GM21737 (cell line): ENCODE measurements at regions not wholly inside any gene's neighbourhood (a gene's known extent, or its start where the extent isn't known, plus 50 kb on each side); places are given as distances from the start of the nearest gene placed in this dataset.

ENCODE experiments used
- ATAC-seq: cut with Tn5 transposase; IDR thresholded peaks from one replicate; pipeline ENCODE4 v1.9.1; 2021; ENCODE audit warnings: mild to moderate bottlenecking, moderate library complexity; ENCODE audit not compliant: unreplicated experiment

GRCh38 chr22:48699511-48699910, 1128.2 kb downstream of the BRD1 start:
- no peak for ATAC-seq

GRCh38 chr22:48698618-48699017, 1129.1 kb downstream of the BRD1 start:
- no peak for ATAC-seq

DNA sequence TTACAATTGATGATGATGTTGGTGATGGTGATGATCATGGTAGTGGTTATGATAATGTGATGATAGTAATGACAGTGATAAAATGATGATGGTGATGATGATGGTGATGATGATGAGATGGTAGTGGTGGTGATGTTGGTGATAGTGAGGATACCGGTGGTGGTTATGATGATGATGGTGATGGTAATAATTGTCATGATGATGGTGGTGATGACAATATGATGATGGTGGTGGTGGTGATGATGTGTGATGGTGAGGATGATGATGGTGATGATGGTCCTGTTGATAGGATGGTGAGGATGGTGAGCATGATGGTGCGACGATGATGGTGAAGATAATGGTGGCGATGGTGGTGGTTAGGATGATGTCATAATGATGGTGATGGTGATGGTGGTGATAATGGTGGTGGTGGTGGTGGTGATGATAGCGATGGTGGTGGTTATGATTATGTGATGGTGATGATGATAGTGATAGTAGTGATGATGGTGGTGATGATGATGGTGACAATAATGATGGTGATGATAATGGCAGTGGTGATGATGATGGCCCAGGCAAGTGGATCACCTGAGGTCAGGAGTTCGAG, 1129.9 kb downstream of the BRD1 start:
- no peak for ATAC-seq

- no peak for ATAC-seq
Observed at GRCh38 chr22:48697223-48697622, 1130.5 kb downstream of the BRD1 start.

DNA sequence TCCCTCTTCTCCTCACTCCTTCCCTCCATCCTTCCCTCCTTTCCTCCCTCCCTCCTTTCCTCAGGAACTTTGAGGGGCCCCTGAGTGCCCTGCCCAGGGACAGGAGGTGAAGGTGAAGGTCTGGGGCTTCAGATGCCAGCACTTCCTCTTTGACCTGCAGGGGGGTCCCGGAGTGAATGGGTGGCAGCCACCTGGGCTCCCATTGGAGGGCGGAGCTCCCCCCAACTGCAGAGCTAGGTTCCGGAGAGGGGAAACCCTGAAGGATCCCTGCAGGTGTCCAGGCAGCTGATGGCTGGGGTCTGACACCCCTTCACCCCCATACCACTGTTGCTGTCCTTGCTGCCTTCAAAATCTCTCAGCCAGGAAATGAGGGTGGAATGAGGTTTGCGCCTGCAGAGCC, 1131.3 kb downstream of the BRD1 start:
- no peak for ATAC-seq

DNA sequence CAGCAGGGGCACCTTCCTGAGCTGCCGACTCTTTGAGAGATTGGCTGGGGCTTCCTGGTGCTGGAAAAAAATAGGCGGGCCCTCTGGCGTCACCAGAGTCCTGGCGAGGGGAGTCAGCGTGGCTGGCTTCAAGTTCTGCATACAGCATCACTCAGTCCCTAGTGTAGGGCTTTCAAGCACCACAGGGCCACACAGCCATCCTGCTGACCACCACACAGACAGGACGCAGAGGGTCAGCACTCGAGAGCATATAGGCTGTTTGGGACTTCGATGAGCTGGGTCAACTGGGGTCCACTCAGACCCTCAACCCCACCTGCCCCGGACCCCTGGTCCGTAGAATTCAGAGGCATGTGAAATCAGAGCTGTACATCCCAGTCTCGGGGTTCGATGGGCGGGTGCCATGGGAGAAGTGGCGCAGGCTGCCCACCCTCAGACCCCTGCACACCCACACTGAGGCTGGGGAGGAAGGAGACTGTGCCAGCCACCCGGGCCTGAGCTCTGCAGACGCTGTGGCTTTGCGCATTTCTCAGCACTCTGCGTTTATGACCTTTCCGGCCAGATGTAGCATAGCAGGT, 1131.9 kb downstream of the BRD1 start:
- no peak for ATAC-seq

- no peak for ATAC-seq
Observed at GRCh38 chr22:48695251-48695650, 1132.4 kb downstream of the BRD1 start.

DNA sequence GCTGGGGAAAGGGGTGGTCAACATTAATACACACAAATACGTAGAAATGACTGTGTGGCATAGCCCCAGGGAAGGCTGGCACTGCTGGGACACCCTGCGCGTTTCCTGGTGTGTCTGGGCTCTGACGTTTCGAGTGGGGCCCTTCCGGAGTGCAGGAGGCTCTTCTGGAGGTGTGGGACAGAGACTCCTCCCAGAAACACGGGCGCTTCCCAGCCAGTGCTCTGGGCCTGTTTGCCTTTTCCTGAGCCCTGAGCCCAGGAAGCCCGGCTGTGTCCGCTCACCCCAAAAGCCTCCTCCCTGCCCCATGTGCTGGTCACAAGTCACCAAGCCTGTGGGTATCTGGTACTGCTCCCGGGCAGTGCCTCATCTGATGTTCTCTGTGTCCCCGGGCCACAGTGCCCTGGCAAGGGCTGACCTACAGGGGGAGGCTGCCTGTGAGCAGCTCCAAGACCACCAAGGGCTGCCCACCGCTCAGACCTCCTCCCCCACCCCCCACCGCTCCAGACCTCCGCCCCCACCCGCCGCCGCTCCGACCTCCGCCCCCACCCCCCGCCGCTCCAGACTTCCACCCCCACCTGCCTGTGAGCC, 1133.3 kb downstream of the BRD1 start:
- ATAC-seq = no peak

GRCh38 chr22:48693377-48694135, 1134.1 kb downstream of the BRD1 start:
- ATAC-seq = no peak

- no peak for ATAC-seq
Observed at GRCh38 chr22:48692734-48693376, 1134.8 kb downstream of the BRD1 start.

DNA sequence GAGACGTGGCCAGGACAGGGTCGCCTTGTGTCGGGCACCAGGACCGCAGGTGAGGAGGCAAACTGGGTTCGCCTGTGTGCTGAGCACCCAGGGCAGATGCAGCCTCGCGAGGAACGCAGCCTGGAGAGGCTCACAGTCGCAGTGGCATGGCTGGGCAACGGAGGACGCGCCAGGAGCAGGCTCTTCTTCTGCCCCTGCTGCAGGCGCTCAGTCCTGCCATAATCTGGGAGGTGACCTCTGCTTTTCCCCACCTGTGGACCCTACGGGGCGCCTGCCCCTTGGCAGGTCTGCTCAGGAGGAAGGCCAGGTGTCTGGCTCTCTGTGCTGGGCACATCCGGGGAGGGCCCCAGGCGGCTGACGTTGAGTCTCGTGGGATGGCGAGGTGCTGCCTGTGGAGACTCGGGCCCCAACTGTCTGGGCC, 1136.2 kb downstream of the BRD1 start:
- ATAC-seq = no peak

DNA sequence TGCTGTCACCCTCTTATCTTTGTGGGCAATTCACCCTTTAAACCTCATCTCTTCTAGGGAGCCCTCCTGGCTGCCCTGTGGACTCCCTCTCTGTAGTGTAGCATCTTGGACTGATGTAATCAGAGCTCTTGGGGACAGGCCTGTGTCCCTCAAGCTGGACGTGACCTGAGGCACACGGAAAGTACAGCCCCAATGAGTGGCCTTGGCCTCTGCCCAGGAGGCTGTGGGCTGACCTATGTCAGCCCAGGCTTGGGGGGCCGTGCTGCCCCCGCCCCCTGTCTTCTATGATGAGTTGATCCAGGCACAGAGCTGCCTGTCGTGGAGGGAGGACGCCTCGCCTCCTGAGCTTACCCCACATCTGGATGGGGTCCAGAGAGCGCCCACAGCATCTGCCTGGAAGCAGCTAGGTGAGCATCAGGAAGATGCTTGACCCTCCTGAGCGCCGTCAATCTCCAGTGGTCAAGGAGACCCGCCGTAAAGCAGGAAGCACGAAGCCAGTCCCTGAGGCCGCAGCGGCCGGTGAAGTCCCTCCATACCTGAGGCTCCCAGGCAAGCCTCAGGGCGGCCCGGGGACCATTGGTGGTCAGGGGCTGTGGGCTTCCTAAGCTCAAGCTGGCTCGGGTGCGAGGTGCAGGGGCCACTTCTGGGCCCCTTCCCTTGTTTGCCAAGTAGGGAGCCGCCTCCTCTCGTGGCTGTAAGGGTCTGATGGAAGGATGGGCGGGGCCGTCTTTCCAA, 1136.9 kb downstream of the BRD1 start:
- no peak for ATAC-seq

DNA sequence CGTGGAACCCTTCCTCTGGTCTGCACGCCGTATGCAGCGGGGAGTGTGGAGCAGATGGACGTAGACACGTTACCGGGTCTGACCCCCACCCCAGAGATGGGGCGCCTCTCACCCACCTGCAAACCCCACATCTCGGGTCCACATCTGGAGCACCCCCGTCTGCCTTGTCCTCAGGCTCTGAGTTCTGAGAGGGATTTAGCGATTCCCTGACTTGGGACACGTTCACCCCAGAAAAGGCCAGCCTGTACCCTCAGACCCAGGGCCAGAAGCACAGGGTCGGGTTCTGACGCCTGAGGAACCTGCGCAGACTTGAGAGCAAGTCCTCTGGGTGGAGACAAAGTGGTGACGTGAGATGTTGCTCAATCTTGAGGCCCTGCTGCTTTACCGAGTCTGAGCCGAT, 1138.5 kb downstream of the BRD1 start:
- ATAC-seq = no peak

GRCh38 chr22:48688366-48688765, 1139.3 kb downstream of the BRD1 start:
- ATAC-seq = no peak

DNA sequence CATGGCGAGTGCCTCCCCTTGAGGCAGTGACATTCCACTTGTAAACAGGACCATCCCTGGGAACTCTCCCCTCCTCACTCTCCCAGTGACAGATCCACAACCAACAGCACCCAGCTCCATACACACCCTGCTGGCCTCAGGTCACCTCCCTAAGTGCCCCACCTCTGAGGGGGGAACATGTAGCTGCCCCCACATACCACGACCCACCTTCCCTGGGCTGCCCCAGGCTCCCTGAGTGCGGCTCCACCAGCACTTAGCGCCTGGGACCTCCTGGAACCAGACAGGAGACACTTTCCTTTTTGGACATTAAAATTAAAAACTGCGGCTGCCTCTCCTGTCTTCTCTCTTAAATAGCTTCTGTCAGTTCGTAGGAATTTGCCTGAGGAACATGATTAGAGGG, 1140.1 kb downstream of the BRD1 start:
- ATAC-seq = no peak

DNA sequence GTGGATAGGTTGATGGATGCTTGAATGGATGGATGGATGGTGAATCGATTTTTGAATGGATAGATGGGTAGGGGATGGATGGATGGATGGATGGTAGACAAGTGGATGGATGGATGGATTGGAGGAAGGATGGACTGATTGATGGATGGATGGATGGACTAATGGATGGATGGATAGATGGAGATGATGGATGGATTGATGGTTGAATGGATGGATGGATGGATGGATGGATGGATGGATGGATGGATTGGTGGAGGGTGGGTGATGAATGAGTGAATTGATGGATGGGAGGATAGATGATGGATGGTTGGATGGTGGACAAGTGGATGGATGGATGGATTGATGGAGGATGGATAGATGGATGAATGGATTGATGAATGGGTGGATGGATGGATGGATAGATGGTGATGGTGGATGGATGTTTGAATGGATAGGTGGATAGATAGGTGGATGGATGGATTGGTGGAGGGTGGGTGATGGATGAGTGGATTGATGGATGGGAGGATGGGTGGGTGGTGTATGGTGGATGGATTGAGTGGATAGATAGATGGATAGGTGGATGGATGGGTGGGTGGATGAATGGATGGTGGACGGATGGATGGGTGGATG, 1140.9 kb downstream of the BRD1 start:
- no peak for ATAC-seq

DNA sequence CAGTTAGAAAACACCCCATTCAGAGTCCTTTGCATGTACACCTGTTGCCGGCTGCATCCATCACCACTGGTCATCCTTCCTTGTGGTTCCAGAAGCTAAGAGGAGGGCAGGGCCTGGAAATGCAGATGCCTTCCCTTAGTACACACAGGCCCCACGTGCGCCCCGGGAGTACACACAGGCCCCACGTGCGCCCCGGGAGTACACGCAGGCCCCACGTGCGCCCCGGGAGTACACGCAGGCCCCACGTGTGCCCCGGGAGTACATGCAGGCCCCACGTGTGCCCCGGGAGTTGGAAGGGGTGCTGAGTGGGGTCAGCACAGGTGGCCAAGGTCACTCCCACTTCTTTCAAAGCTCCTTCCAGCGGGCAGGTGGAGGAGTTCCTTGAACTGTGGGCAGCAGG, 1141.9 kb downstream of the BRD1 start:
- ATAC-seq = no peak

GRCh38 chr22:48683640-48684039, 1144.0 kb downstream of the BRD1 start:
- no peak for ATAC-seq

GRCh38 chr22:48682504-48682903, 1145.2 kb downstream of the BRD1 start:
- ATAC-seq = no peak

DNA sequence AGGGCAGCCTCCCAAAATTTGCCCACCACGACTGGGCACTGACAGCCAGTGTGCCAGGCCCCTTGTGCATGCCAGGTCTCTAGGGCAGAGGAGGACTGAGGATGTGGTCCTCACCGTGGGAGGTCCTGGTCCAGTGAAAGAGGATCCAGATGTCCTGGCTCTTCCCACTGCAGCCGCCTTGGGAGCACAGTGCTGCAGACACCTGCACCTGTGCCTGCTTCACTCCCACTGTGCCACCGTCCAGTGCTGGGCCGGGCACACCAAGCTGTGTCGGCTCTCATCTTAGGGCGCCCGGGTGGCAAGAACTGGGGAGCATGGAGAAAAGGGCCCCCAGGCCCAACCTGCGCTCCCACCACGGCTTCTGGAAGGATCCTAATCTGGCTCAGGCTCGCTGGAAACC, 1147.1 kb downstream of the BRD1 start:
- no peak for ATAC-seq
